Choroid plexus epithelial cell (primary cell): ENCODE measurements at regions not wholly inside any gene's neighbourhood (a gene's known extent, or its start where the extent isn't known, plus 50 kb on each side); places are given as distances from the start of the nearest gene placed in this dataset.

Experiments used
- DNase-seq: peaks from one replicate; pipeline ENCODE4 v3.0.0-alpha.2; 2010; ENCODE audit warnings: low read depth
- H3K4me3 ChIP-seq: 2 replicates; pipeline ENCODE4 v1.5.1; 2011; ENCODE audit warnings: low read depth, mild to moderate bottlenecking, control low read depth, low read length, moderate library complexity
- CTCF ChIP-seq: conservative IDR thresholded peaks from 2 replicates; pipeline ENCODE4 v1.5.1; 2011; ENCODE audit warnings: low read depth, mild to moderate bottlenecking, control low read depth, inconsistent platforms, low read length, moderate library complexity

DNA sequence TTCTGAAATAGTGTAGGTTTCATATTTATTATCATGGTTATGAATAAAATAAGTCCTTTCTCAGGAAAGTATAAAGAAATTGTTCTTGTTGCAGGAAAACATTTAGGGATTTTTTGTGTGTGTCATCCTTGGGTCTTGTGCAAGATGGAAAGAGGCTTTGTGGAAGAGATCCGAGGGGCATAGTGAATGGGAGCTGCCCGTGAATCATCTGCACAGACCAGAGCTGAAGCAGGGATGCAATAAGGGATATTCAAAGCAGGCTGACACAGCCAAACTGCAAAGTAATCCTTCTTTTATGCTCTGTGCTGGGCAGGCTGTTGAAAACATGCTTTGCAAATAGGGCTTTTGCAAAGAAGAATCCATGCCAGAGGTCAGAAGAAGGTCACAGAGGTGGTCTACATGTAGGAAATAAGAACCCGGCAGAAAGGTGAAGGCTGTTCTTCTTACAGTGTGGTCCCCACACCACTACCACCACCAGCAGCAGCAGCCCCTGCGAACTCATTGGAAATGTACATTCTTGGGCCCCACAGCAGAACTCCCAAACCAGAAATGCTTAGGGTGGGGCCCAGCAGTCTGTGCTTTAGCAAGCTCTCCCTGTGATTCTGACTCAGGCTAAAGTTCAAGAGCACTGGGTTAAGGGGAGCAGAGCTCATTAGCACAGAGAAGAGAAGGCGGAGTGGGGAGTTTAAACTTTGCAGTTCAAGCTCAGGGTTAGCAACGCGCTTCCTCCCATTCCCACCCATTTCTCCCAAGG, 237.6 kb downstream of the QKI start:
- H3K4me3 ChIP-seq = no peak overlapping the region
- DNase-seq = peak; percentile 4
- no peak for TF ChIP-seq CTCF

GRCh38 chr6:163651426-163651825, 236.9 kb downstream of the QKI start:
- DNase-seq = no peak
- TF ChIP-seq CTCF = no peak
- no peak overlapping the region for H3K4me3 ChIP-seq

GRCh38 chr6:163648868-163649267, 234.3 kb downstream of the QKI start:
- no peak for DNase-seq
- no peak for TF ChIP-seq CTCF
- H3K4me3 ChIP-seq = no peak overlapping the region

DNA sequence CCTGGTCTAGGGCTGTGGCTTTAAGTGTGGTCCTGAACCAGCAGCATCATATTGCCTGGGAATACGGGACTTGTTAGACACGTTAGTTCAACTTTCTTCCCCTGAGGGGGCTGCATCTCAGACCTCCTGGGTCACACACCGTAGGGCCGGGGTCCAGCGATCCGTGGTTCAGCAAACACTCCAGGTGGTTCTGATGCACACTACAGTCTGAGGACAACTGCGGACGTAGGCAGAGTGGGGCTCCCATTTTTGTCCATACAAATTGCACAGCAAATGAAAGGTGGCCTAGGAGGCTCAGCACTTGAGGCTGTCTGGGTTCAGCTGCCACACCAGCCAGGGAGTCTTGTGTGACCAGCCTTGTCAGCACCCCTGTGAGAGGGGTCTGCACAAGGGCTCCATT, 233.1 kb downstream of the QKI start:
- no peak for TF ChIP-seq CTCF
- no peak for DNase-seq
- no peak overlapping the region for H3K4me3 ChIP-seq

- no peak overlapping the region for H3K4me3 ChIP-seq
- no peak for TF ChIP-seq CTCF
- DNase-seq = no peak
Observed at GRCh38 chr6:163646866-163647265, 232.3 kb downstream of the QKI start.

- no peak overlapping the region for H3K4me3 ChIP-seq
- no peak for DNase-seq
- TF ChIP-seq CTCF = no peak
Observed at GRCh38 chr6:163646133-163646532, 231.6 kb downstream of the QKI start.

DNA sequence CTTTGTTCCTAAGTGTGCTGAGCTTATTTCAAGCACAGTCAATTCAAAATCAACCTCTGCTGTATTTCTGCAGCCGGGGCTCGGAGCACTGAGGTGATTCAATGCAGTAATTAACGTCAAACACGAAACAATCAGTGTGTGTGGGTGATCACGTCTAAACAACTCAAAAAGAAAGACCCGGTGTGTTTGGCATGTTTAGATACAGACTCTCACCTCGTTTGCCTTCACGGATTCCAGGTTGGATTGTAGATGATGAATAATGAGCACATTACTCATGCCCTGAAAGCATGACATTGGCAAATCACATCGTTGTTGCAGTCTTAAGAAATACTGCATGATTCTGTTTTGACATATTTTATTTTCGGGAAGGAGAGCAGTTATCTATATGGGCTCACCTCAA, 231.0 kb downstream of the QKI start:
- DNase-seq = peak; percentile 4

More for the DNA sequence above, 231.0 kb downstream of the QKI start:
- H3K4me3 ChIP-seq = no peak overlapping the region
- TF ChIP-seq CTCF = no peak
